Caco-2 (cell line): ENCODE measurements at regions not wholly inside any gene's neighbourhood (a gene's known extent, or its start where the extent isn't known, plus 50 kb on each side); places are given as distances from the start of the nearest gene placed in this dataset.

Experiments used
- BruUV-seq: library from RNA; stranded (reverse); fragments of 400-500 nt; replicated peaks from 2 replicates; lab custom pipeline; 2021; lab: Mats Ljungman, UMichigan
- CTCF ChIA-PET: fragments of 300-600 bp; sonication (Branson Sonifier 250); formaldehyde crosslinking; loops from one replicate; lab custom pipeline; 2022; ENCODE audit warnings: antibody characterized with exemption; lab: Charles Lee
- POLR2A ChIA-PET: fragments of 300-600 bp; sonication (Branson Sonifier 250); formaldehyde crosslinking; loops from one replicate; lab custom pipeline; 2022; ENCODE audit warnings: antibody characterized with exemption; lab: Charles Lee
- DNase-seq, 2 experiments: peaks; one replicate each; pipeline versions ENCODE4 v3.0.0 to v3.0.0-alpha.2; 2020 to 2022
- H3K27me3 ChIP-seq: replicated peaks from 2 replicates; pipeline ENCODE4 v1.6.0; 2011; ENCODE audit warnings: low read length; ENCODE audit not compliant: control insufficient read depth, insufficient read depth
- H3K36me3 ChIP-seq: 2 replicates; pipeline ENCODE4 v1.5.1; 2011; ENCODE audit warnings: low read length; ENCODE audit not compliant: control insufficient read depth, insufficient read depth
- H3K4me1 ChIP-seq: fragments of 250-450 bp; sonication (Bioruptor Pico); 2 replicates; pipeline ENCODE4 v1.5.1; 2020; ENCODE audit warnings: mild to moderate bottlenecking
- H3K4me3 ChIP-seq: 2 replicates; pipeline ENCODE4 v1.5.1; 2011; ENCODE audit warnings: low read depth, mild to moderate bottlenecking, control low read depth, low read length
- H3K9me3 ChIP-seq: fragments of 250-450 bp; sonication (Bioruptor Pico); 2 replicates; pipeline ENCODE4 v1.5.1; 2020; ENCODE audit warnings: mild to moderate bottlenecking, moderate library complexity
- H3K27ac Mint-ChIP-seq: one replicate; pipeline ENCODE4 v1.8.0; 2022; ENCODE audit warnings: mixed read lengths; ENCODE audit not compliant: unreplicated experiment
- H3K27me3 Mint-ChIP-seq: one replicate; pipeline ENCODE4 v1.8.0; 2022; ENCODE audit warnings: mixed read lengths; ENCODE audit not compliant: insufficient read depth, unreplicated experiment
- H3K36me3 Mint-ChIP-seq: one replicate; pipeline ENCODE4 v1.8.0; 2022; ENCODE audit warnings: mild to moderate bottlenecking, mixed read lengths; ENCODE audit not compliant: insufficient read depth, unreplicated experiment
- H3K4me1 Mint-ChIP-seq: one replicate; pipeline ENCODE4 v1.8.0; 2022; ENCODE audit warnings: low read depth, mixed read lengths; ENCODE audit not compliant: unreplicated experiment
- H3K4me3 Mint-ChIP-seq: one replicate; pipeline ENCODE4 v1.8.0; 2022; ENCODE audit warnings: mild to moderate bottlenecking, moderate library complexity, mixed read lengths; ENCODE audit not compliant: unreplicated experiment
- H3K9me3 Mint-ChIP-seq: one replicate; pipeline ENCODE4 v1.8.0; 2022; ENCODE audit warnings: mixed read lengths; ENCODE audit not compliant: unreplicated experiment
- intact Hi-C: fragments of 100-400 bp; cut with micrococcal nuclease; formaldehyde crosslinking; loops from one replicate; pipeline ENCODE4 v1.10.0; 2022; ENCODE audit not compliant: unreplicated experiment
- TF ChIP-seq, protein P1 (sequence below), 2 experiments: fragments of 200-600 bp in 1 of 2; IDR thresholded peaks; 1 replicate in 1 of 2; 2 replicates in 1 of 2; pipeline versions ENCODE4 v1.5.1 to v1.8.0; 2011 to 2022; ENCODE audit warnings: antibody characterized with exemption in 1 of 2, control low read depth in 1 of 2, inconsistent platforms in 1 of 2, low read depth in 1 of 2, low read length in 1 of 2, mild to moderate bottlenecking in 1 of 2, moderate library complexity in 1 of 2; ENCODE audit not compliant: insufficient read depth in 1 of 2, severe bottlenecking in 1 of 2, unreplicated experiment in 1 of 2

DNA sequence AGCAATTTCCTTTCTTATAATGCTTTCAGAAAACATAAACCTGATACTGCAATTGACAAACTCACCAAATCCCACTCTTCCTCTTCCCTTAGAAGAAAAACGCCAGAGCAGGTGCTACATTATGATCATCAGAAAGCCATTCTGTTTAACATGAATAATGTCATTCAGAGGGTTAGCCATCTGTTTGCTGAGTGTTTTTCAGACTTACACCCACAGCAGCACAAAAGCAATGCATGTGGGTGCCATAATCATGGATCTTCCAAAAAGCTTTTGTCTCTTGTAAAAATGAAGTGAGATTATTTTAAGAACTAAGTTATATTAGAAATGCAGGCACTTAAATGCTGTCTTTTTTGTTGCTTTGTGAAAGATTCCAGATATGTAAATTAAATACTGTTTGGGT lies 204.6 kb upstream of the TMPRSS15 start:
- CTCF ChIA-PET: no interaction called here
- POLR2A ChIA-PET: no interaction called here
- H3K36me3 Mint-ChIP-seq: no peaks in the 10 kb centered on the region
- no peak for DNase-seq
- H3K9me3 Mint-ChIP-seq: no peaks in the 10 kb centered on the region
- Histone ChIP-seq H3K4me3 (no peak overlapping the region), H3K27me3 (no peaks in the 10 kb centered on the region), H3K4me1 (no peaks in the 10 kb centered on the region), H3K9me3 (no peaks in the 10 kb centered on the region), H3K36me3 (no peaks in the 10 kb centered on the region)
- intact Hi-C loops: no loop called here
- no peaks in the 10 kb centered on the region for H3K4me1 Mint-ChIP-seq
- H3K27ac Mint-ChIP-seq: no peak overlapping the region
- no TSS peak for BruUV-seq
- TF ChIP-seq, protein P1, sequence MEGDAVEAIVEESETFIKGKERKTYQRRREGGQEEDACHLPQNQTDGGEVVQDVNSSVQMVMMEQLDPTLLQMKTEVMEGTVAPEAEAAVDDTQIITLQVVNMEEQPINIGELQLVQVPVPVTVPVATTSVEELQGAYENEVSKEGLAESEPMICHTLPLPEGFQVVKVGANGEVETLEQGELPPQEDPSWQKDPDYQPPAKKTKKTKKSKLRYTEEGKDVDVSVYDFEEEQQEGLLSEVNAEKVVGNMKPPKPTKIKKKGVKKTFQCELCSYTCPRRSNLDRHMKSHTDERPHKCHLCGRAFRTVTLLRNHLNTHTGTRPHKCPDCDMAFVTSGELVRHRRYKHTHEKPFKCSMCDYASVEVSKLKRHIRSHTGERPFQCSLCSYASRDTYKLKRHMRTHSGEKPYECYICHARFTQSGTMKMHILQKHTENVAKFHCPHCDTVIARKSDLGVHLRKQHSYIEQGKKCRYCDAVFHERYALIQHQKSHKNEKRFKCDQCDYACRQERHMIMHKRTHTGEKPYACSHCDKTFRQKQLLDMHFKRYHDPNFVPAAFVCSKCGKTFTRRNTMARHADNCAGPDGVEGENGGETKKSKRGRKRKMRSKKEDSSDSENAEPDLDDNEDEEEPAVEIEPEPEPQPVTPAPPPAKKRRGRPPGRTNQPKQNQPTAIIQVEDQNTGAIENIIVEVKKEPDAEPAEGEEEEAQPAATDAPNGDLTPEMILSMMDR (IDR thresholded peaks at IDR 0.05; ENCODE audit: insufficient read depth in 1 of 2, low read depth in 1 of 2, low read length in 1 of 2, severe bottlenecking in 1 of 2, unreplicated experiment in 1 of 2): no peak
- H3K27me3 Mint-ChIP-seq: peaks cover 4% of the 10 kb centered on the region
- H3K4me3 Mint-ChIP-seq: no peak overlapping the region

GRCh38 chr21:18614303-18614702 lies 210.7 kb upstream of the TMPRSS15 start:
- H3K27me3 Mint-ChIP-seq: peaks cover 4% of the 10 kb centered on the region
- Histone ChIP-seq H3K36me3 (no peaks in the 10 kb centered on the region), H3K4me1 (no peaks in the 10 kb centered on the region), H3K9me3 (no peaks in the 10 kb centered on the region), H3K4me3 (no peak overlapping the region), H3K27me3 (no peaks in the 10 kb centered on the region)
- no peaks in the 10 kb centered on the region for H3K9me3 Mint-ChIP-seq
- H3K27ac Mint-ChIP-seq: no peak overlapping the region
- ChIA-PET CTCF (no interaction called here), POLR2A (no interaction called here)
- BruUV-seq: no TSS peak
- H3K4me1 Mint-ChIP-seq: no peaks in the 10 kb centered on the region
- H3K4me3 Mint-ChIP-seq: no peak overlapping the region
- TF ChIP-seq, protein P1 (IDR thresholded peaks at IDR 0.05; ENCODE audit: insufficient read depth in 1 of 2, low read depth in 1 of 2, low read length in 1 of 2, severe bottlenecking in 1 of 2, unreplicated experiment in 1 of 2): no peak
- H3K36me3 Mint-ChIP-seq: no peaks in the 10 kb centered on the region
- no peak for DNase-seq
- intact Hi-C loops: no loop called here

- H3K4me3 ChIP-seq: no peak overlapping the region
- POLR2A ChIA-PET: no interaction called here
- Mint-ChIP-seq H3K4me1 (no peaks in the 10 kb centered on the region), H3K4me3 (no peak overlapping the region), H3K9me3 (no peaks in the 10 kb centered on the region), H3K36me3 (no peaks in the 10 kb centered on the region), H3K27me3 (no peaks in the 10 kb centered on the region), H3K27ac (no peak overlapping the region)
- no peaks in the 10 kb centered on the region for H3K4me1 ChIP-seq
- CTCF ChIA-PET: no interaction called here
- BruUV-seq: no TSS peak
- H3K27me3 ChIP-seq: no peaks in the 10 kb centered on the region
- intact Hi-C loops: no loop called here
- TF ChIP-seq, protein P1 (IDR thresholded peaks at IDR 0.05; ENCODE audit: insufficient read depth in 1 of 2, low read depth in 1 of 2, low read length in 1 of 2, severe bottlenecking in 1 of 2, unreplicated experiment in 1 of 2): no peak
- DNase-seq: no peak
- H3K36me3 ChIP-seq: no peaks in the 10 kb centered on the region
- no peaks in the 10 kb centered on the region for H3K9me3 ChIP-seq
Observed at GRCh38 chr21:18617291-18617690, 213.7 kb upstream of the TMPRSS15 start.
